SU-DHL-6 (cell line): ENCODE measurements at regions not wholly inside any gene's neighbourhood (a gene's known extent, or its start where the extent isn't known, plus 50 kb on each side); places are given as distances from the start of the nearest gene placed in this dataset.
"Not testable (repeated sequence)": the region's sequence is repeated elsewhere in the genome, so short reads cannot be mapped to it uniquely, and the experiment has no call there.

Experiments used
- CTCF ChIP-seq: fragments of 200-600 bp; sonication (generic); IDR thresholded peaks from one replicate; pipeline ENCODE4 v1.5.1; 2017; ENCODE audit warnings: antibody characterized with exemption, mild to moderate bottlenecking, low read length, moderate library complexity; ENCODE audit not compliant: insufficient read depth, poor library complexity, severe bottlenecking
- EZH2phosphoT487 ChIP-seq: fragments of 200-600 bp; sonication (generic), shearing (Covaris generic); conservative IDR thresholded peaks from 2 replicates; pipeline ENCODE4 v1.6.1; 2018; ENCODE audit warnings: mild to moderate bottlenecking, antibody characterized with exemption, low read length, moderate library complexity, mixed read lengths

- TF ChIP-seq CTCF, EZH2phosphoT487: not testable (repeated sequence)
Observed at GRCh38 chr10:47647523-47648101, 115.8 kb downstream of the SYT15B start.
